ENCODE measurements at regions not wholly inside any gene's neighbourhood (a gene's known extent, or its start where the extent isn't known, plus 50 kb on each side); places are given as distances from the start of the nearest gene placed in this dataset.

GRCh38 chr6:22017272-22017671 lies 279.6 kb downstream of the PRL start:
- TF ChIP-seq TCF4 (CRISPR knock-in tag; IDR thresholded peaks at IDR 0.05; ENCODE audit: borderline replicate concordance), result no peak
- TF ChIP-seq, protein P1, sequence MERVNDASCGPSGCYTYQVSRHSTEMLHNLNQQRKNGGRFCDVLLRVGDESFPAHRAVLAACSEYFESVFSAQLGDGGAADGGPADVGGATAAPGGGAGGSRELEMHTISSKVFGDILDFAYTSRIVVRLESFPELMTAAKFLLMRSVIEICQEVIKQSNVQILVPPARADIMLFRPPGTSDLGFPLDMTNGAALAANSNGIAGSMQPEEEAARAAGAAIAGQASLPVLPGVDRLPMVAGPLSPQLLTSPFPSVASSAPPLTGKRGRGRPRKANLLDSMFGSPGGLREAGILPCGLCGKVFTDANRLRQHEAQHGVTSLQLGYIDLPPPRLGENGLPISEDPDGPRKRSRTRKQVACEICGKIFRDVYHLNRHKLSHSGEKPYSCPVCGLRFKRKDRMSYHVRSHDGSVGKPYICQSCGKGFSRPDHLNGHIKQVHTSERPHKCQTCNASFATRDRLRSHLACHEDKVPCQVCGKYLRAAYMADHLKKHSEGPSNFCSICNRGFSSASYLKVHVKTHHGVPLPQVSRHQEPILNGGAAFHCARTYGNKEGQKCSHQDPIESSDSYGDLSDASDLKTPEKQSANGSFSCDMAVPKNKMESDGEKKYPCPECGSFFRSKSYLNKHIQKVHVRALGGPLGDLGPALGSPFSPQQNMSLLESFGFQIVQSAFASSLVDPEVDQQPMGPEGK (CRISPR knock-in tag; IDR thresholded peaks at IDR 0.05; ENCODE audit: borderline replicate concordance), result no peak
- TF ChIP-seq ARNTL (CRISPR knock-in tag; IDR thresholded peaks at IDR 0.05; ENCODE audit: borderline replicate concordance, low read depth), result no peak
- TF ChIP-seq ZNF8 (CRISPR knock-in tag; IDR thresholded peaks at IDR 0.05), result no peak
